WTC11 (cell line): ENCODE measurements at regions not wholly inside any gene's neighbourhood (a gene's known extent, or its start where the extent isn't known, plus 50 kb on each side); places are given as distances from the start of the nearest gene placed in this dataset.

ENCODE experiments used
- ATAC-seq: fragments of 200-7000 bp; cut with Tn5 transposase; 2 replicates; pipeline ENCODE4 v1.10.0; 2021; ENCODE audit warnings: mild to moderate bottlenecking, moderate library complexity
- CTCF ChIA-PET: fragments of 300-600 bp; sonication (Branson Sonifier 250); formaldehyde crosslinking; loops from one replicate; lab custom pipeline; 2021; ENCODE audit warnings: antibody characterized with exemption; lab: Charles Lee
- POLR2A ChIA-PET: fragments of 350-600 bp; sonication (Branson Sonifier 250); formaldehyde crosslinking; loops from one replicate; lab custom pipeline; 2021; ENCODE audit warnings: antibody characterized with exemption; lab: Charles Lee
- DNase-seq: peaks from one replicate; pipeline ENCODE4 v3.0.0; 2021; ENCODE audit warnings: low spot score
- H3K27ac Mint-ChIP-seq: 2 replicates; pipeline ENCODE4 v1.8.0; 2021; ENCODE audit warnings: mixed read lengths
- H3K27me3 Mint-ChIP-seq: 2 replicates; pipeline ENCODE4 v1.8.0; 2021; ENCODE audit warnings: low read depth, mild to moderate bottlenecking, moderate library complexity, mixed read lengths
- H3K36me3 Mint-ChIP-seq: 2 replicates; pipeline ENCODE4 v1.8.0; 2021; ENCODE audit warnings: mixed read lengths
- H3K4me1 Mint-ChIP-seq: 2 replicates; pipeline ENCODE4 v1.8.0; 2022; ENCODE audit warnings: mixed read lengths
- H3K4me3 Mint-ChIP-seq: 2 replicates; pipeline ENCODE4 v1.8.0; 2021; ENCODE audit warnings: mild to moderate bottlenecking, moderate library complexity, mixed read lengths
- H3K9me3 Mint-ChIP-seq: 2 replicates; pipeline ENCODE4 v1.8.0; 2021; ENCODE audit warnings: mixed read lengths
- ARID4B ChIP-seq: sonication (generic); formaldehyde crosslinking; IDR thresholded peaks from 2 replicates; pipeline ENCODE4 v1.8.0; 2023; ENCODE audit warnings: missing genetic modification reagents, mild to moderate bottlenecking, borderline replicate concordance
- ATF6 ChIP-seq: sonication (generic); formaldehyde crosslinking; IDR thresholded peaks from 2 replicates; pipeline ENCODE4 v1.8.1; 2023; ENCODE audit warnings: mild to moderate bottlenecking, missing genetic modification reagents
- CDX4 ChIP-seq: fragments of 250-450 bp; sonication (Bioruptor Pico); IDR thresholded peaks from 2 replicates; pipeline ENCODE4 v1.9.0; 2021; ENCODE audit warnings: moderate library complexity, mild to moderate bottlenecking, inconsistent platforms, borderline replicate concordance
- CREM ChIP-seq: sonication (generic); formaldehyde crosslinking; IDR thresholded peaks from 2 replicates; pipeline ENCODE4 v1.8.1; 2022; ENCODE audit warnings: mild to moderate bottlenecking, missing genetic modification reagents, moderate library complexity
- IRF2 ChIP-seq: sonication (generic); formaldehyde crosslinking; IDR thresholded peaks from 2 replicates; pipeline ENCODE4 v1.8.0; 2022; ENCODE audit warnings: low read depth, missing genetic modification reagents, borderline replicate concordance
- JAZF1 ChIP-seq: fragments of 250-450 bp; sonication (Bioruptor Pico); IDR thresholded peaks from 2 replicates; pipeline ENCODE4 v1.9.0; 2021; ENCODE audit warnings: moderate library complexity, mild to moderate bottlenecking, inconsistent platforms
- MLX ChIP-seq: sonication (generic); formaldehyde crosslinking; IDR thresholded peaks from 2 replicates; pipeline ENCODE4 v1.8.1; 2023; ENCODE audit warnings: mild to moderate bottlenecking, missing genetic modification reagents, moderate library complexity
- MXD4 ChIP-seq: fragments of 250-450 bp; sonication (Bioruptor Pico); IDR thresholded peaks from 2 replicates; pipeline ENCODE4 v1.8.0; 2021; ENCODE audit warnings: mild to moderate bottlenecking, moderate library complexity, borderline replicate concordance
- NFATC4 ChIP-seq: fragments of 250-450 bp; sonication (Bioruptor Pico); IDR thresholded peaks from 2 replicates; pipeline ENCODE4 v1.9.0; 2021; ENCODE audit warnings: mild to moderate bottlenecking
- NR3C1 ChIP-seq: sonication (generic); formaldehyde crosslinking; conservative IDR thresholded peaks from 2 replicates; pipeline ENCODE4 v1.8.1; 2023; ENCODE audit warnings: low read depth, mild to moderate bottlenecking, missing genetic modification reagents
- SMAD4 ChIP-seq: sonication (generic); formaldehyde crosslinking; IDR thresholded peaks from 2 replicates; pipeline ENCODE4 v1.8.0; 2022; ENCODE audit warnings: mild to moderate bottlenecking, missing genetic modification reagents
- TCF7 ChIP-seq: sonication (generic); formaldehyde crosslinking; IDR thresholded peaks from 2 replicates; pipeline ENCODE4 v1.8.0; 2022; ENCODE audit warnings: mild to moderate bottlenecking, low read depth, missing genetic modification reagents, moderate library complexity
- TP53 ChIP-seq: sonication (generic); formaldehyde crosslinking; IDR thresholded peaks from 2 replicates; pipeline ENCODE4 v1.8.1; 2023; ENCODE audit warnings: mild to moderate bottlenecking, missing genetic modification reagents
- ZNF396 ChIP-seq: fragments of 250-450 bp; sonication (Bioruptor Pico); IDR thresholded peaks from 2 replicates; pipeline ENCODE4 v1.8.0; 2021; ENCODE audit warnings: mild to moderate bottlenecking, moderate library complexity, borderline replicate concordance
- TF ChIP-seq, protein P1 (sequence below): sonication (generic); formaldehyde crosslinking; IDR thresholded peaks from 2 replicates; pipeline ENCODE4 v1.8.0; 2023; ENCODE audit warnings: mild to moderate bottlenecking, missing genetic modification reagents
- TF ChIP-seq, protein P2 (sequence below): fragments of 250-450 bp; sonication (Bioruptor Pico); IDR thresholded peaks from 2 replicates; pipeline ENCODE4 v1.9.0; 2021; ENCODE audit warnings: mild to moderate bottlenecking
- TF ChIP-seq, protein P3 (sequence below): sonication (generic); formaldehyde crosslinking; IDR thresholded peaks from 2 replicates; pipeline ENCODE4 v1.8.1; 2022; ENCODE audit warnings: low read depth, missing genetic modification reagents, borderline replicate concordance
- TF ChIP-seq, protein P4 (sequence below): sonication (generic); formaldehyde crosslinking; IDR thresholded peaks from 2 replicates; pipeline ENCODE4 v1.8.1; 2023; ENCODE audit warnings: mild to moderate bottlenecking, missing genetic modification reagents

DNA sequence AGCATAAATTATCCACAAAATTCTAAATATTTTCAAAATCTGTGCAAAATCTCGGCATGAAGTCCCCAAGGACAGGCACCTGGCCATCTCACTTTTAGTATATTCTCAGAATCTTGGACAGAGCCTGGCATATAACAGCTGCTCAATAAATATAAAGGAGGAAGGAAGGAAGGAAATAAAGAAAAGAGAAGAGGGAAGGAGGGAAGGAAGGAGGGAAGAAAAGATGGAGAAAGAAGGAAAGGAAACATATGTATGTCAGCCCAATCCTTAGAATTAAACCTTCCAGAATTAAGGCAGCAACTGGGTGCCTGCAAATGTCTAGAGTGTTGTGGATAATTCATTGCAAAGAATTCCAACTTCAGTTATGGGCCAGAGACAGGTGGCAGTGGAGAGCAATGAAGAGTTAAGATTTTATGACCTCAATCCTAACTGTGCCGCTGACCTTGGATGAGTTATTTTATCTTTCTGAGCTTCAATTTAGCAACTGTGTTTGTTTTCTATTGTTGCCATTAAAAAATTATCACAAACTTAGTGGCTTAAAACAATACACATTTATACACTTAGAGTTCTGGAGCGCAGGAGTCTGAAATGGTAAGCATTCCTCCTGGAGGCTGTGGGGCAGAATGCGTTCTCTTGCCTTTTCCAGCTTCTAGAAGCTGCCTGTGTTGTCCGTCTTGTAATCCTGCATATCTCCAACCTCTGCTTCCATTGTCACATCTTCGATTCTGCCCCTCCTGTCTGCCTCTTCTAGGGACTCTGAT, 200.9 kb upstream of the MSX2 start (continued):
- TF ChIP-seq, protein P1, sequence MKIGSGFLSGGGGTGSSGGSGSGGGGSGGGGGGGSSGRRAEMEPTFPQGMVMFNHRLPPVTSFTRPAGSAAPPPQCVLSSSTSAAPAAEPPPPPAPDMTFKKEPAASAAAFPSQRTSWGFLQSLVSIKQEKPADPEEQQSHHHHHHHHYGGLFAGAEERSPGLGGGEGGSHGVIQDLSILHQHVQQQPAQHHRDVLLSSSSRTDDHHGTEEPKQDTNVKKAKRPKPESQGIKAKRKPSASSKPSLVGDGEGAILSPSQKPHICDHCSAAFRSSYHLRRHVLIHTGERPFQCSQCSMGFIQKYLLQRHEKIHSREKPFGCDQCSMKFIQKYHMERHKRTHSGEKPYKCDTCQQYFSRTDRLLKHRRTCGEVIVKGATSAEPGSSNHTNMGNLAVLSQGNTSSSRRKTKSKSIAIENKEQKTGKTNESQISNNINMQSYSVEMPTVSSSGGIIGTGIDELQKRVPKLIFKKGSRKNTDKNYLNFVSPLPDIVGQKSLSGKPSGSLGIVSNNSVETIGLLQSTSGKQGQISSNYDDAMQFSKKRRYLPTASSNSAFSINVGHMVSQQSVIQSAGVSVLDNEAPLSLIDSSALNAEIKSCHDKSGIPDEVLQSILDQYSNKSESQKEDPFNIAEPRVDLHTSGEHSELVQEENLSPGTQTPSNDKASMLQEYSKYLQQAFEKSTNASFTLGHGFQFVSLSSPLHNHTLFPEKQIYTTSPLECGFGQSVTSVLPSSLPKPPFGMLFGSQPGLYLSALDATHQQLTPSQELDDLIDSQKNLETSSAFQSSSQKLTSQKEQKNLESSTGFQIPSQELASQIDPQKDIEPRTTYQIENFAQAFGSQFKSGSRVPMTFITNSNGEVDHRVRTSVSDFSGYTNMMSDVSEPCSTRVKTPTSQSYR (CRISPR knock-in tag) = no peak
- no peak for TF ChIP-seq TP53
- no peak for TF ChIP-seq CDX4 (CRISPR knock-in tag)
- no peak for TF ChIP-seq MXD4 (CRISPR knock-in tag)
- TF ChIP-seq CREM (CRISPR knock-in tag) = no peak
- TF ChIP-seq, all 79 proteins: peak for 0

GRCh38 chr5:174524351-174524750, 200.0 kb upstream of the MSX2 start:
- H3K4me3 Mint-ChIP-seq = no peak overlapping the region
- no peak for DNase-seq
- peaks cover 40% of the 10 kb centered on the region for H3K27me3 Mint-ChIP-seq
- H3K4me1 Mint-ChIP-seq = peaks cover 20% of the 10 kb centered on the region
- no peak overlapping the region for H3K27ac Mint-ChIP-seq
- ChIA-PET POLR2A (no interaction called here), CTCF (interaction anchor here (1.3 to 1.6 kb wide), 2 partner anchors 8 to 207 kb away, joined by 3 to 6 read pairs; no protein-coding TSS in a partner anchor)
- H3K36me3 Mint-ChIP-seq = no peaks in the 10 kb centered on the region
- H3K9me3 Mint-ChIP-seq = no peaks in the 10 kb centered on the region
- ATAC-seq = no peak
- TF ChIP-seq JAZF1 (CRISPR knock-in tag) (no peak), SMAD4 (CRISPR knock-in tag) (no peak), NFATC4 (CRISPR knock-in tag) (no peak), ARID4B (no peak), MLX (CRISPR knock-in tag) (no peak), IRF2 (no peak), ATF6 (CRISPR knock-in tag) (no peak), NR3C1 (CRISPR knock-in tag) (no peak), CREM (CRISPR knock-in tag) (no peak), ZNF396 (CRISPR knock-in tag) (no peak), TCF7 (CRISPR knock-in tag) (no peak)
- TF ChIP-seq, protein P2, sequence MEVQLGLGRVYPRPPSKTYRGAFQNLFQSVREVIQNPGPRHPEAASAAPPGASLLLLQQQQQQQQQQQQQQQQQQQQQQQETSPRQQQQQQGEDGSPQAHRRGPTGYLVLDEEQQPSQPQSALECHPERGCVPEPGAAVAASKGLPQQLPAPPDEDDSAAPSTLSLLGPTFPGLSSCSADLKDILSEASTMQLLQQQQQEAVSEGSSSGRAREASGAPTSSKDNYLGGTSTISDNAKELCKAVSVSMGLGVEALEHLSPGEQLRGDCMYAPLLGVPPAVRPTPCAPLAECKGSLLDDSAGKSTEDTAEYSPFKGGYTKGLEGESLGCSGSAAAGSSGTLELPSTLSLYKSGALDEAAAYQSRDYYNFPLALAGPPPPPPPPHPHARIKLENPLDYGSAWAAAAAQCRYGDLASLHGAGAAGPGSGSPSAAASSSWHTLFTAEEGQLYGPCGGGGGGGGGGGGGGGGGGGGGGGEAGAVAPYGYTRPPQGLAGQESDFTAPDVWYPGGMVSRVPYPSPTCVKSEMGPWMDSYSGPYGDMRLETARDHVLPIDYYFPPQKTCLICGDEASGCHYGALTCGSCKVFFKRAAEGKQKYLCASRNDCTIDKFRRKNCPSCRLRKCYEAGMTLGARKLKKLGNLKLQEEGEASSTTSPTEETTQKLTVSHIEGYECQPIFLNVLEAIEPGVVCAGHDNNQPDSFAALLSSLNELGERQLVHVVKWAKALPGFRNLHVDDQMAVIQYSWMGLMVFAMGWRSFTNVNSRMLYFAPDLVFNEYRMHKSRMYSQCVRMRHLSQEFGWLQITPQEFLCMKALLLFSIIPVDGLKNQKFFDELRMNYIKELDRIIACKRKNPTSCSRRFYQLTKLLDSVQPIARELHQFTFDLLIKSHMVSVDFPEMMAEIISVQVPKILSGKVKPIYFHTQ (CRISPR knock-in tag) = no peak
- TF ChIP-seq, protein P3, sequence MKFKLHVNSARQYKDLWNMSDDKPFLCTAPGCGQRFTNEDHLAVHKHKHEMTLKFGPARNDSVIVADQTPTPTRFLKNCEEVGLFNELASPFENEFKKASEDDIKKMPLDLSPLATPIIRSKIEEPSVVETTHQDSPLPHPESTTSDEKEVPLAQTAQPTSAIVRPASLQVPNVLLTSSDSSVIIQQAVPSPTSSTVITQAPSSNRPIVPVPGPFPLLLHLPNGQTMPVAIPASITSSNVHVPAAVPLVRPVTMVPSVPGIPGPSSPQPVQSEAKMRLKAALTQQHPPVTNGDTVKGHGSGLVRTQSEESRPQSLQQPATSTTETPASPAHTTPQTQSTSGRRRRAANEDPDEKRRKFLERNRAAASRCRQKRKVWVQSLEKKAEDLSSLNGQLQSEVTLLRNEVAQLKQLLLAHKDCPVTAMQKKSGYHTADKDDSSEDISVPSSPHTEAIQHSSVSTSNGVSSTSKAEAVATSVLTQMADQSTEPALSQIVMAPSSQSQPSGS (CRISPR knock-in tag) = no peak
- TF ChIP-seq, protein P4, sequence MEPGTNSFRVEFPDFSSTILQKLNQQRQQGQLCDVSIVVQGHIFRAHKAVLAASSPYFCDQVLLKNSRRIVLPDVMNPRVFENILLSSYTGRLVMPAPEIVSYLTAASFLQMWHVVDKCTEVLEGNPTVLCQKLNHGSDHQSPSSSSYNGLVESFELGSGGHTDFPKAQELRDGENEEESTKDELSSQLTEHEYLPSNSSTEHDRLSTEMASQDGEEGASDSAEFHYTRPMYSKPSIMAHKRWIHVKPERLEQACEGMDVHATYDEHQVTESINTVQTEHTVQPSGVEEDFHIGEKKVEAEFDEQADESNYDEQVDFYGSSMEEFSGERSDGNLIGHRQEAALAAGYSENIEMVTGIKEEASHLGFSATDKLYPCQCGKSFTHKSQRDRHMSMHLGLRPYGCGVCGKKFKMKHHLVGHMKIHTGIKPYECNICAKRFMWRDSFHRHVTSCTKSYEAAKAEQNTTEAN (CRISPR knock-in tag) = no peak
